Activated T-helper 2 cell treated with anti-CD3 and anti-CD28 coated beads, Interferon-gamma antibody, Interleukin-2, Interleukin-4, amounts not matched to agents 10 μg/mL and 5 μg/mL and 100 μg/mL, durations not matched to agents 14 hours and 24 hours and 36 hours (primary cell): ENCODE measurements at regions not wholly inside any gene's neighbourhood (a gene's known extent, or its start where the extent isn't known, plus 50 kb on each side); places are given as distances from the start of the nearest gene placed in this dataset.

Experiments used
- DNase-seq: peaks from one replicate; pipeline ENCODE4 v3.0.0; 2021; ENCODE audit warnings: low spot score
- H3K27ac Mint-ChIP-seq: one replicate; pipeline ENCODE4 v1.8.0; 2021; ENCODE audit warnings: mixed read lengths
- H3K27me3 Mint-ChIP-seq: one replicate; pipeline ENCODE4 v1.8.0; 2021; ENCODE audit warnings: low read depth, mixed read lengths
- H3K36me3 Mint-ChIP-seq: one replicate; pipeline ENCODE4 v1.8.0; 2021; ENCODE audit warnings: low read depth, mixed read lengths
- H3K4me1 Mint-ChIP-seq: one replicate; pipeline ENCODE4 v1.8.0; 2021; ENCODE audit warnings: low read depth, mixed read lengths
- H3K4me3 Mint-ChIP-seq: one replicate; pipeline ENCODE4 v1.8.0; 2021; ENCODE audit warnings: low read depth, mild to moderate bottlenecking, moderate library complexity, mixed read lengths
- H3K9me3 Mint-ChIP-seq: one replicate; pipeline ENCODE4 v1.8.0; 2021; ENCODE audit warnings: mixed read lengths
- intact Hi-C: fragments of 100-400 bp; cut with micrococcal nuclease; formaldehyde crosslinking; loops from one replicate; pipeline ENCODE4 v1.15.1; 2023

DNA sequence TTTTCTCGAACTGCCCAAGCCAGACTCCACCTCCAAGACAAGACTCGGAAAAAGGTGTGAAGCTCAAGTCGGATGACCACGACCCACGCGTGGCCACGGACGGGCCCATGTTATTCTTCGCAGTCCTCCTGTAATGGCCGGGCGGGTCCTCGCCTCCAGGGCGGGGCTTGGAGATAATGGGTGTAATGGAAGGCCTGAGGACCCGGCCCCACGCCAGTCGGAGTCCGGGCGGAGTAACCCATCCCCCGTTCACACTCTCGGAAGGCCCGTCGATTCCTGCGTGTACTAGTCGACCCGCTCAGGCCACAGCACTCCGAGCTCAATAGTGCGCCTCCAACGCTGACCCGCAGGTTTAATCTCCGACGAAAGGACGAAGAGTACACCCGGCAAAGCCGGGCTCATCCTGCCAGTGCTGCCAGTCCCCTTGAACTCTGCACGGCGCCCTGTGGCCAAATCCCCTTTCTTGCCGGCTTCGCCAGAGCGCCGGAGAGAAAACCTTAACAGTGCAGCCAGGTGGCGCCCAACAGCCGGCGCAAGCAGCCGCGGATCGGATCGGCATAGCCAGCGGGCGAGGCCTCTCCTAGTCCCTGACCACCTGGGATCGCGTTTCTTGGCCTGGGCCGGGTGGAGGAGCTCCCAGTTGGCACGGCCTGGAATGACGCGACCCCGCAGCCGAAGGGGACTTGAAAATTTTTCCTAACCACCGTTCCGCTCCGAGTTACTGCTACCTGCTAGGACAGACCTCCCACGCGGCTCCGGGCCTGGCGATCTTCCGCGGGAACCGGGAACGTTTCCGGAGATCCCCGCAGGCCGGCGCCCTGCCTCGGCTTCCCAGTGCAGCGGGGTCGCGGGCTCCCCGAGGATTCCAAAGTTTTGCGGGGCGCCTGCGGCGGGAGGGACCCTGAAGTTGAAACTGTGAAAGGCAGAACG, 762.0 kb downstream of the KCNJ18 start:
- no peak for DNase-seq
- Mint-ChIP-seq H3K27ac (no peak overlapping the region), H3K4me1 (no peaks in the 10 kb centered on the region), H3K36me3 (no peaks in the 10 kb centered on the region), H3K9me3 (peaks cover 54% of the 10 kb centered on the region), H3K4me3 (no peak overlapping the region), H3K27me3 (no peaks in the 10 kb centered on the region)
- intact Hi-C loops, result no loop called here

DNA sequence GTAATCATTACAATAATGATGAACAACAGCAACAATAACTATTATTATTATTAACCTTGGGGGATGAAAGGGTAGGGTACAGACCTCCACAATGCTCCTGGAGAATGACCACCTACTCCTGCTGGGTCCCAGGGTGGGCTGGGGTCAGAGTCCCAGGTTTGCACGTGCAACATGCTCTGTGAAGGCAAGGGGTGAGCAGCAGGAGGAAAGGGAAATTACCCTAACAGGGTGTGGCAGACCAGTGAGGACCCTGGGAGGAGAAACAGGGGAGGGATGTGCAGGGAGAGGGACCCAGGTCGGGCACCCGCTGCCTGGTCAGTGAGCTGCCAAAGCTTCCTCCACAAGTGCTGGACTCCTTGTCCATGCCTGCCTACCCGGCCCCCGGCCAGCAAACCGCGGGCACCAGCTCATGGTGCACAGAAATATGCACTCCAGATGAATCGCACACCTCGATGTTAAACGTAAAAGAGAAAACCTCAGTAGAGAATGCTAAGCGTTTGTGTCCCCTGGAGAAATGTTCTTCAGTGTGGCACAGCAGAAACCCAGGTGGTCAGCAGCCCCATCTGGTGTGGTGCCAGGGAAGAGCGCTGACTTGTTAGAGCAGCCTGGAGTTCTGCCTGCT, 767.1 kb downstream of the KCNJ18 start:
- no peaks in the 10 kb centered on the region for H3K27me3 Mint-ChIP-seq
- H3K27ac Mint-ChIP-seq, result no peak overlapping the region
- no peaks in the 10 kb centered on the region for H3K36me3 Mint-ChIP-seq
- intact Hi-C loops, result no loop called here
- H3K4me3 Mint-ChIP-seq, result no peak overlapping the region
- no peaks in the 10 kb centered on the region for H3K4me1 Mint-ChIP-seq
- DNase-seq, result no peak
- H3K9me3 Mint-ChIP-seq, result peaks cover 63% of the 10 kb centered on the region

DNA sequence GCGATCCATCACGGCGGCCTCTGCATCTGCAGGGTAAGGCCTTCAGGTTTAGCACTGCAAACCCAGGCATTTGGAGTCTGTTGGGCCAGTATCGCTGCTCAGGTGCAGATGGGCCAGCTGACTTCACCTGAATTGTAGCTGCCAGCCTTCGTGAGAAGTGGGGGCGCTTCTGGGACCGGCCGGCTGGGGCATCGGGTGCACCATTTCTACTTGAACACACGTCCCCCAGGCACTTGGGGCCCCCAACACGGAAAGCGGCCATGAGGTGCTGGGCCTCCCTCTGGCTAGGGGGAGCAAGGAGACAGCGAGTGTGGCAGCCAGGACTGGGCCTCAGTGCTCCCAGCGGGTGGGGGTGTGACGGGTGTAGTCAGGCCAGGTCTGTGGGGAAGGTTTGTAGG, 767.6 kb downstream of the KCNJ18 start:
- Mint-ChIP-seq H3K27me3 (no peaks in the 10 kb centered on the region), H3K36me3 (no peaks in the 10 kb centered on the region), H3K9me3 (peaks cover 63% of the 10 kb centered on the region), H3K4me1 (no peaks in the 10 kb centered on the region), H3K27ac (no peak overlapping the region), H3K4me3 (no peak overlapping the region)
- intact Hi-C loops, result no loop called here
- no peak for DNase-seq

DNA sequence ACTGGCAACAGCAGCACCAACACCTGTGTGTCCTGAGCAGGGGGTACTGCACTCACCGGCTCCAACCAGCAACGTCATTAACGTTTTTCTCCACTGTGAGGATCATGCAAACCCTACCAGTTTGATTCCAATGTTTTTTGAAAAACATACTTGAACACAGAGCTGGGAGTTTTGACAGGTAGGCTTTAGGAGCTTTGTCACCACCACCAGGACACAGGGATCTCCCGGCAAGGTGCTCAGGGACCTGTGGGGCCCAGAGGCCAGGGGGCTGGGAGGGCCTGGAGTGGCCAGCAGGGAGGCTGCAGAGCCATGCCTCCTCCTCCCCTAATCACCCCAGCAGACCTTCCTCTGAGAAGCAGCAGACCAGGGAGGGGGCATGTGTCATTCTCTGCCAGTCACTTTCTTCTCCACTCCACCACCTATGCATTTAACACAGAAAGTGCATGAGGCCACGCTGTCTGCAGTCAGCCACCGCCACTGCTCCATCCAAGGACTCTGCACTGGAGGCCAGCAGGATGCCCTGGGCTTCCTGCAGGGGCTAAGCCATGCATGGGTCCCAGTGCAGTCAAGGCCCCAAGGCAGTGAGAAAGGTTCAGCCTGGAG, 768.2 kb downstream of the KCNJ18 start:
- Mint-ChIP-seq H3K36me3 (no peaks in the 10 kb centered on the region), H3K9me3 (peaks cover 65% of the 10 kb centered on the region), H3K4me3 (no peak overlapping the region), H3K27me3 (no peaks in the 10 kb centered on the region), H3K4me1 (no peaks in the 10 kb centered on the region), H3K27ac (no peak overlapping the region)
- intact Hi-C loops, result no loop called here
- no peak for DNase-seq

DNA sequence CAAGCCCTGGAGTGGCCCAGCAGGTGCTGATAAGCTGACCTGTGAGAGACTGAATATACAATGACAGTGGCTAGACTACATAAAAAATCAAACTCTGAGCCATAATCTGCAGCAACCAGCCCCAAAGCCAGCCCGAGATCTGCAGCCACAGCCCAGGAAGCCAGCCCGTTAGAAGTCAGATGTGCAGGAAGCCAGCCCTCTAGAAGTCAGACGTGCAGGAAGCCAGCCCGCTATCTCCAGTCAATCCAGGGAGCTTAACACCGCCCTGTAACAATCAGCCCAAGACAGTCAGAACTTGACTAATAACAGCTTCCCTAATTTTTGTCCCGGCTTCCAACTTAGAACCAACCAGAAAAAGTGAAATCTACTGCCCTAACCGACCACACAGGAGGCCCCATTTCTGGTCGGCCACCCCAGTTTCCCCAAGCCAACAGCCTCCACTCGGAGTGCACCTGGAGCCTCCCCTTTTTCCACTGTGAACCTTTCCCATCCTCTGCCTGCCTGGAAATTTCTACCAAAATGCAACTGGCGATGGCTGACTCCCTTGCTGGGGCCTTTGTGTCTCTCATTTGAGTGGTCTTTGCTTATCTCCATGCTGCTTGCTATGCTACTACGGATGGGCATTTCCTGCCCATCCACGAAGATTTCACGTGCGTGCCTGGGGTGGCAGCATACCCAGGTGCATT, 769.3 kb downstream of the KCNJ18 start:
- no peak for DNase-seq
- H3K27ac Mint-ChIP-seq, result no peak overlapping the region
- no peaks in the 10 kb centered on the region for H3K27me3 Mint-ChIP-seq
- no peak overlapping the region for H3K4me3 Mint-ChIP-seq
- intact Hi-C loops, result no loop called here
- H3K4me1 Mint-ChIP-seq, result no peaks in the 10 kb centered on the region
- peaks cover 62% of the 10 kb centered on the region for H3K9me3 Mint-ChIP-seq
- no peaks in the 10 kb centered on the region for H3K36me3 Mint-ChIP-seq

DNA sequence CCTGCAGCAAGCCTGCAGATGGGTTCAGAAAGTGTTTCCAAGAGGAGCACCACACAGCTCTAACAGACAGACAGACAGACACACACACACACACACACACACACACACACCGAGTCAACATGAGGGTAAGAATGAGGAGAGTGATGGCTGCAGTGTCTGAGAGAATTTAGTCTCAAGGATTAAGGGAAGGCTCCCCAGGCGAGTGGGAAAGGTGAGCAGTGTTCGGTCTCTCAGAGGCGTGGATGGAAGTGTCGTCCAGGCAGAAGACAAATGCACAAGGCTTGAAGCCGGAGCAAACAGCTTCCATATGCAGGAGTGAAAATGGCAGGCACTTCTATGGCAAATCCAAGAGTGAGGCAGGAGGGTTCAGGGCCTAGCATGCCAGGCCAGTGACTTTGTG, 770.1 kb downstream of the KCNJ18 start:
- Mint-ChIP-seq H3K27ac (no peak overlapping the region), H3K4me3 (no peak overlapping the region), H3K36me3 (no peaks in the 10 kb centered on the region), H3K4me1 (no peaks in the 10 kb centered on the region), H3K9me3 (peaks cover 67% of the 10 kb centered on the region), H3K27me3 (no peaks in the 10 kb centered on the region)
- DNase-seq, result no peak
- intact Hi-C loops, result no loop called here

DNA sequence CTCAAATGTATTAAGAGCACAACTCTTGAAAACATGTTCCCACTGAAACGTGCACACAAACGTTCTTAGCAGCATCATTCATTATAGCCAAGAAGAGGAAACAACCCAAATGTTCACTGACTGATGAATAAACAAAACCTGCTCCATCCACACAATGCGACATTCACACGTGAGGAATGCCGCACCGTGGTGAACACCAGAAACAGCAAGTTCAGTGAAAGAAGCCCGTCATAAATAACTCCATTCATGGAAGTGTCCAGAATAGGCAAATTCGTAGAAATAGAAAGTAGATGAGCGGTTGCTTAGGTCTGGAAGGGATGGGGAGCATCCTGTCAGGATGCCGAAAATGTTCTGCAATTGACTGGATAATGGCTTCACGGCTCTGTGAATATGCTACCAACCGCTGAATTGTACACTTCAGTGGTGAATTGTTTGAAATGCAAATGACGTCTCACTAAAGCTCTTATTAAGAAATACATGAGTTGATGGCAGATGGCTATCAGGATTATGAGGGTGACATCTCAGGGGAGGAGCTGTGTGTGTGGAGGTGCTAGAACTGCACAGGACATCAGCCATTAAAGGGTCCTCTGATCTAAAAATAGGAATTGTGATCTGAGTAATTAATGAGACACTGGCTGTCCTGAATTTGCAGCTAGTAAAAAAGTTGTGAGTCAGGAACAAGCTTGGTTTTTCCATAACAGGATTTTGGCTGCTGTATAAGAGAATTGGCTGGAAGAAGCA, 771.0 kb downstream of the KCNJ18 start:
- no peak for DNase-seq
- Mint-ChIP-seq H3K27ac (no peak overlapping the region), H3K36me3 (no peaks in the 10 kb centered on the region), H3K4me1 (no peaks in the 10 kb centered on the region), H3K27me3 (no peaks in the 10 kb centered on the region), H3K4me3 (no peak overlapping the region), H3K9me3 (peaks cover 69% of the 10 kb centered on the region)
- intact Hi-C loops, result no loop called here

DNA sequence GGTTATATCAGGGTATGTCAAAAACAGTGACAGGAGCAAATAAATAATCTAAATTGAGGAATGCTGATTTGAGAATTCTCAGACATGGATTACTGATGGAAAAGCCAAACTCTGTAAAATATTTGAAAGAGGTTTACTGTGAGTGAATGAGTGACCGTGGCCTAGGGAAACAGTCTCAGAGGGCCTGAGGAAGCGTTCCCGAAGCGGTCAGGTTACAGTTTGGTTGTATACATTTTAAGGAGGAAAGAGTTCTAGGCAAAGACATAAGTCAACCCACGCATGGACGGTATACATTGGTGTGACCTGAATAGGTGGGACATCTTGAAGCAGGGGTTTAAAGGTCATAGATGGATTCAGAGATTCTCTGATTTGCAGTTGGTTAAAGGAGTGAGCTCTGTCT, 771.7 kb downstream of the KCNJ18 start:
- DNase-seq, result no peak
- H3K36me3 Mint-ChIP-seq, result no peaks in the 10 kb centered on the region
- no peaks in the 10 kb centered on the region for H3K27me3 Mint-ChIP-seq
- intact Hi-C loops, result no loop called here
- no peak overlapping the region for H3K4me3 Mint-ChIP-seq
- H3K9me3 Mint-ChIP-seq, result peaks cover 71% of the 10 kb centered on the region
- no peak overlapping the region for H3K27ac Mint-ChIP-seq
- H3K4me1 Mint-ChIP-seq, result no peaks in the 10 kb centered on the region

DNA sequence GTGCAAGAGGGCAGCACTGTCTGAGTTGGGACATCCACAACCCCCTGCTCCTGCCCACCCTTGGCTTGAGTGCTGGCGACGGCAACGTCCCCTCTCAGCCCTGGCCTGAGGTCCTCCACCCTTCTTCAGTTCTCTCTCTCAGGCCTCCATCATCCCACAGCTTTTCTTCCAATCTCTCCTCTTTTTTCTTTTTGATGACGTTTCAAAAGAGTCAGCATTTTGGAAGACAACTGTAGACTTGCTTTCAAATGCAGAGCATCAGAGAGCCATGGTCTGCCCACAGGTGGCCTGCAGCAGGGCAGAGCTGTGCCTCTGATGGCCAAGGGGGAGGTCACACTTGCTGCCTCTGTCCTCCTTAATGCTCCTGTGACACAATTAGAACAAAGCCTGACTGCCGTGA, 775.4 kb downstream of the KCNJ18 start:
- Mint-ChIP-seq H3K9me3 (peaks cover 72% of the 10 kb centered on the region), H3K27ac (no peak overlapping the region), H3K36me3 (no peaks in the 10 kb centered on the region), H3K4me1 (no peaks in the 10 kb centered on the region), H3K27me3 (no peaks in the 10 kb centered on the region), H3K4me3 (no peak overlapping the region)
- intact Hi-C loops, result no loop called here
- DNase-seq, result no peak

DNA sequence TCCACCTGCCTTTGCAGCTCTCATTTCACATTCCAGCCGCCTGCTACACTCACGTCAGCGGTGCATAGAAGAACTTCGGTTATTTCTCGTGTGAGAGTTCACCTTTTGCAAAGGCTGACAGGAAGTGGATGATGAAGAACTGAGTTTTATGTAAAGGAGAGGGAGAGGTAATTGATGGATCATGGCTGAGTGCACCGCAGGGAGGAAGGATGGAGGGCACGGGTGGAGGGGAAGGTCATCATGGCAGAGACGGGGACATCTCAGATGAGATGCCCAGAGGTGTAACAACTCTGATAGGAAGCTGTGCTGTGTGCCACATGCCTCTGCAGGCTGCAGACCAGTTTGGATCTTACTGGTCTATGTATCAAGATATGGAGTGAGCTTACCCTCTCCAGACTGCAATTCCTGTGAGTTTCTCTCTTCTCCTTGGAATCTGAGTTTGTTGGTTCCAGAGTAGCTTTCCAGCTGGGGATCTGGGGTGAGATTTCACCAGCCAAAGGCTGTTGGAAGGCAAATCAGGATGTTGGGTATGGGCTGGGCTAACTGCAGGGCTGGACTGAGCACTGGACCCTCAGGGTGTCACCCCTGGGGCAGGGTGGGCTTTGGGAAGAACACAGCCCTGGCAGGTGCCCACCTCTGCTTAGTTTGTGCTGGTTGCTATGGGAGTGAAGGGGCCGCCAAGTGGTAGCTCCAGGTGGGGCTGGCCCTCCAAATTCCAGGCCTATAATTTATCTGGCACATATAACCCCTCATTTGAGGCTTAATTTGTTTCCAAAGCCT, 777.0 kb downstream of the KCNJ18 start:
- Mint-ChIP-seq H3K9me3 (peaks cover 62% of the 10 kb centered on the region), H3K27ac (no peak overlapping the region), H3K4me3 (no peak overlapping the region), H3K36me3 (no peaks in the 10 kb centered on the region), H3K4me1 (no peaks in the 10 kb centered on the region), H3K27me3 (no peaks in the 10 kb centered on the region)
- DNase-seq, result no peak
- intact Hi-C loops, result no loop called here

DNA sequence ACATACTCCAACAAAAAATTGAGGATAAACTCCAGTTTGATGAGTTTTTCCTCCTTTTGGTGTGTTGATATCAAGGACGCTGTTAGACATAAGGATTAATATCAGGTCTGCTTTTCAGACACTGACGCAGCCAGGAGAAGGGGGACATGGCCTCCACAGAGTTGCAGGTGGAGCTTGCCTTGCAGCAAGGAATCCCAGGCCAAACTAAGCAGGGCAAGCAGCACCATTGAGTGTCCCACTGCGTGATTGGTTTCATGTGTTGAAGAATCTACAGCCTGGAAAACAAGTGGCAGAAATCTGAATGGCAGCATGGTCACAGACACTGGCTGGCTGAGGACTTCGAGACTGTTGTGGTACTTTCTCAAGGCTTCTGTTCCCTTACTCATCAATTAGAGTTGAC, 777.6 kb downstream of the KCNJ18 start:
- H3K36me3 Mint-ChIP-seq, result no peaks in the 10 kb centered on the region
- intact Hi-C loops, result no loop called here
- H3K27ac Mint-ChIP-seq, result no peak overlapping the region
- no peaks in the 10 kb centered on the region for H3K27me3 Mint-ChIP-seq
- peaks cover 58% of the 10 kb centered on the region for H3K9me3 Mint-ChIP-seq
- DNase-seq, result no peak
- no peak overlapping the region for H3K4me3 Mint-ChIP-seq
- H3K4me1 Mint-ChIP-seq, result no peaks in the 10 kb centered on the region
